Psoas muscle (tissue), 7 donors: ENCODE measurements at regions not wholly inside any gene's neighbourhood (a gene's known extent, or its start where the extent isn't known, plus 50 kb on each side); places are given as distances from the start of the nearest gene placed in this dataset.

Experiments
- ATAC-seq, 4 donors: fragments of 200-7000 bp; cut with Tn5 transposase; one replicate each; pipeline ENCODE4 v1.9.1; 2020; ENCODE audit warnings: moderate library complexity in 3 of 4, mild to moderate bottlenecking in 2 of 4
- DNase-seq, 2 donors: peaks; one replicate each; pipeline ENCODE4 v3.0.0-alpha.2; 2020
- H3K27ac ChIP-seq: fragments of 200-600 bp; one replicate; pipeline ENCODE4 v1.8.0; 2022
- H3K27me3 ChIP-seq, 3 donors: fragments of 200-600 bp in 1 of 3; one replicate each; pipeline versions ENCODE4 v1.6.1 to v1.8.0; 2013 to 2022; ENCODE audit warnings: low read length in 2 of 3, mild to moderate bottlenecking in 2 of 3, moderate library complexity in 1 of 3; ENCODE audit not compliant: insufficient read depth in 3 of 3
- H3K36me3 ChIP-seq, 2 donors: fragments of 200-600 bp in 1 of 2; one replicate each; pipeline versions ENCODE4 v1.6.1 to v1.8.0; 2013 to 2022; ENCODE audit warnings: low read depth in 1 of 2, mild to moderate bottlenecking in 1 of 2, moderate library complexity in 1 of 2; ENCODE audit not compliant: insufficient read depth in 1 of 2
- H3K4me1 ChIP-seq: fragments of 200-600 bp; one replicate; pipeline ENCODE4 v1.8.0; 2022
- H3K4me3 ChIP-seq: fragments of 200-600 bp; one replicate; pipeline ENCODE4 v1.8.0; 2022; ENCODE audit warnings: mild to moderate bottlenecking
- H3K9me3 ChIP-seq: fragments of 200-600 bp; one replicate; pipeline ENCODE4 v1.8.0; 2022
- WGBS, 3 donors: extraction: QIAGEN DNeasy Blood & Tissue Kit; methylation state at CpG; one replicate each; pipeline versions ENCODE4 v1.1.6 to v1.1.7; 2013; 5-methylcytosine and 5-hydroxymethylcytosine counted together
- intact Hi-C, 2 donors: fragments of 100-400 bp; cut with DNase I; formaldehyde crosslinking; loops; one replicate each; pipeline versions ENCODE4 v1.11.0 to v1.14.2; 2022
- TF ChIP-seq, protein P1 (sequence below): fragments of 200-600 bp; IDR thresholded peaks from one replicate; pipeline ENCODE4 v1.8.0; 2022; ENCODE audit warnings: antibody characterized with exemption
- donor health status: healthy with polysubstance abuse.
- donor health status: DM: no; HTN: no; CAD: no; lungs with moderate emphysema.
- donor health status: Bipolar disorder and iron deficiency.
- donor health status: healthy.
- donor health status: DM: yes; HTN: yes; CAD: no.
- donor health status: DM: no; HTN: no; CAD: no.
- donor health status: DM: yes; HTN: yes; CAD: no.

DNA sequence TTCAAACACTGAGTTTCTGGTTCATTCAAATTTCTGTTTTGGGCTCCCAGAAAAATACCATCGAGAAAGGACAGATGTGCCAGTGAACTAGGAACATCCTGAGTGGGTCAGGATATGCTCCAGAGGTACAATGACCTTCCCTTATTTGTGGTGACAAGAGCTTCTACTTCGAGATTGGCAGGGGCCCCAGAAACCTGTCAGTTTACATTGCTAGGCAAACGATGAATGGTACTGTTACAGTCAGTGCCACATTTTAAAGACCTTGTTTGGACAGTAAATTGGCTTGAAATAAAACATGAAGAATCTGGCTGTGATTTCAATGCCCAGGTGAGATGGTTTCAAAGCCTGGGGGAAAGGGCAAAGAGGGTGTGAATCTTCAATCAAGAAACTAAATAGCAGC lies 454.5 kb upstream of the ID4 start:
- H3K9me3 ChIP-seq: peaks cover 6% of the 10 kb centered on the region
- H3K4me1 ChIP-seq: no peaks in the 10 kb centered on the region
- TF ChIP-seq, protein P1, sequence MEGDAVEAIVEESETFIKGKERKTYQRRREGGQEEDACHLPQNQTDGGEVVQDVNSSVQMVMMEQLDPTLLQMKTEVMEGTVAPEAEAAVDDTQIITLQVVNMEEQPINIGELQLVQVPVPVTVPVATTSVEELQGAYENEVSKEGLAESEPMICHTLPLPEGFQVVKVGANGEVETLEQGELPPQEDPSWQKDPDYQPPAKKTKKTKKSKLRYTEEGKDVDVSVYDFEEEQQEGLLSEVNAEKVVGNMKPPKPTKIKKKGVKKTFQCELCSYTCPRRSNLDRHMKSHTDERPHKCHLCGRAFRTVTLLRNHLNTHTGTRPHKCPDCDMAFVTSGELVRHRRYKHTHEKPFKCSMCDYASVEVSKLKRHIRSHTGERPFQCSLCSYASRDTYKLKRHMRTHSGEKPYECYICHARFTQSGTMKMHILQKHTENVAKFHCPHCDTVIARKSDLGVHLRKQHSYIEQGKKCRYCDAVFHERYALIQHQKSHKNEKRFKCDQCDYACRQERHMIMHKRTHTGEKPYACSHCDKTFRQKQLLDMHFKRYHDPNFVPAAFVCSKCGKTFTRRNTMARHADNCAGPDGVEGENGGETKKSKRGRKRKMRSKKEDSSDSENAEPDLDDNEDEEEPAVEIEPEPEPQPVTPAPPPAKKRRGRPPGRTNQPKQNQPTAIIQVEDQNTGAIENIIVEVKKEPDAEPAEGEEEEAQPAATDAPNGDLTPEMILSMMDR: no peak
- intact Hi-C loops: no loop called here
- 18 to 35% (median 26%) methylated on average over 3 of the region's 3 CpGs for WGBS, 3 donors
- H3K27ac ChIP-seq: no peak overlapping the region
- H3K27me3 ChIP-seq: peaks cover 0 to 2% (median 0%) of the 10 kb centered on the region in 3 donors
- H3K4me3 ChIP-seq: no peak overlapping the region
- no peak for ATAC-seq
- H3K36me3 ChIP-seq: no peaks in the 10 kb centered on the region
- no peak for DNase-seq

DNA sequence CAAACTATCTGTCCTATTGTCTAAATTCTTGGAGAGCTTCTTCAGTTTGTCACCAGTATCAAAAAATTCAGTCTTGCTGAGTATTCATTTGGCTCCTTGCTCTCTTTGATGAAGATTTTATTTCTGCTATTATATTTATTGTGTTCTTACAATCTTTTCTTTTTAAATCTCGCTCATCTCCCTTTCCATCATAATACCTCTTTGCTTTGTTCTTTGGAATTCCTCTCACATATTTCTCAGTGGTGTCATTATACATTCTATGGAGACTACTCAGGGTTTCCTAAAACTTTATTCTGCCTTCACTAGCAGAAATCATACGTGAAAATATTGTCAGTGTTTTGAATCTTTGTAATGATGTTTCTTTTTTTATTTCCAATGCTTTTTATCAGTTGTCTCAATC lies 445.2 kb upstream of the ID4 start:
- Histone ChIP-seq H3K9me3 (no peaks in the 10 kb centered on the region), H3K4me3 (no peak overlapping the region), H3K4me1 (no peaks in the 10 kb centered on the region), H3K36me3 (no peaks in the 10 kb centered on the region), H3K27me3 (no peaks in the 10 kb centered on the region), H3K27ac (no peak overlapping the region)
- ATAC-seq: no peak
- 65 to 74% (median 74%) methylated on average over 2 of the region's 2 CpGs for WGBS, 3 donors
- TF ChIP-seq, protein P1: no peak
- no peak for DNase-seq
- intact Hi-C loops: no loop called here

DNA sequence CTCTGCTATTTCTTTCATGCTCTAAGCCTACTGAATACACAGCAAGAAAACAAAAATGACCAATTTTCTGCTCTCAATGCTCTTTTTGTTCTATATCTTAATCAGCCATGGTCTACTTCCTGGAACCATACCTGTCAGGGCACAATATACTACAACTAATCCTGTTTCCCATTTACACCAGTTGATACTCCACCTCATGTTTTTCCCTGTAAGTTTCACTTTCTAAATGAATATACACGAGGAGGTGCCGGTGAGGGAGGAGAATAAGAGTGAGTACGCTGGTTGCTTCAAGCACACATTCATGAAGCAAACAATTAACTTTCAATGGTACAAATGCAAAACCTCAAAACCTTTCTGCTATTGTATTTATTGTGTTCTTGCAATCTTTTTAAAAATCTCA lies 443.1 kb upstream of the ID4 start:
- Histone ChIP-seq H3K4me1 (no peaks in the 10 kb centered on the region), H3K4me3 (no peak overlapping the region), H3K9me3 (no peaks in the 10 kb centered on the region), H3K27ac (no peak overlapping the region), H3K36me3 (no peaks in the 10 kb centered on the region), H3K27me3 (no peaks in the 10 kb centered on the region)
- ATAC-seq (no peak), DNase-seq (no peak)
- WGBS, 3 donors: 78 to 79% (median 79%) methylated on average over 3 of the region's 3 CpGs
- intact Hi-C loops: no loop called here
- TF ChIP-seq, protein P1: no peak

DNA sequence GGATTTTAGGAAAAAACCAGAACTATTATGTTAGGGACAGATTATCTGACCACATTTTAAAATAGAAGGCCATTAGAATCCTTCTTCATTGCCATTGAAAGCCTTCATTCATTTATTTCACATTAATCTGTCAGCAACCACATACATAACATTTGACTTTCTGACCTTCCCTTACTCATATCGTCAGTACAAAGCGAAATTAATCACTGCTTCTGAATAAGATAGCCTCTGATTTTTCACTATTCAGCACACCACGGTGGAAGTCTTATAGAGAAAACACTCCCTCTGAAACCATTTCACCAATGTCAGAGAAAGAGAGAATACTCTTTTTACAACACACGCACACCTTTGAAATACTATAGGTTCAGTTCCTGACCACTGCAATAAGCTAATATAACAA lies 442.5 kb upstream of the ID4 start:
- no peak overlapping the region for H3K4me3 ChIP-seq
- TF ChIP-seq, protein P1: no peak
- H3K27me3 ChIP-seq: no peaks in the 10 kb centered on the region
- 54 to 60% (median 57%) methylated on average over 4 of the region's 4 CpGs for WGBS, 3 donors
- no peaks in the 10 kb centered on the region for H3K9me3 ChIP-seq
- ATAC-seq: no peak
- H3K27ac ChIP-seq: no peak overlapping the region
- no peak for DNase-seq
- intact Hi-C loops: no loop called here
- H3K36me3 ChIP-seq: no peaks in the 10 kb centered on the region
- H3K4me1 ChIP-seq: no peaks in the 10 kb centered on the region

DNA sequence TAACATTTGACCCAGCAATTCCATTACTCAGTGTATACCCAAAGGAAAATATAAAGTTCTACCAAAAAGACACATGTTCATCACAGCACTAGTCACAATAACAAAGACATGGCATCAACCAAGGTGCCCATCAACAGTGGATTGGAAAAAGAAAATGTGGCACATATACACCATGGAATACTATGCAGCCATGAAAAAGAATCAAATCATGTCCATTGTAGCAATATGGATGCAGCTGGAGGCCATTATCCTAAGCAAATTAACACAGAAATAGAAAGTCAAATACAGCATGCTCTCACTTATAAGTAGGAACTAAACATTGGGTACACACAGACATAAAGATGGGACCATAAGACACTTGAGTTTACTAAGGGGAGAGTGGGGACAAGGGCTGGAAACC lies 441.9 kb upstream of the ID4 start:
- H3K4me1 ChIP-seq: no peaks in the 10 kb centered on the region
- H3K27ac ChIP-seq: no peak overlapping the region
- H3K27me3 ChIP-seq: no peaks in the 10 kb centered on the region
- DNase-seq (no peak), ATAC-seq (no peak)
- H3K4me3 ChIP-seq: no peak overlapping the region
- H3K36me3 ChIP-seq: no peaks in the 10 kb centered on the region
- intact Hi-C loops: no loop called here
- no peaks in the 10 kb centered on the region for H3K9me3 ChIP-seq
- TF ChIP-seq, protein P1: no peak
